Heart left ventricle (tissue), 16 donors: ENCODE measurements at regions not wholly inside any gene's neighbourhood (a gene's known extent, or its start where the extent isn't known, plus 50 kb on each side); places are given as distances from the start of the nearest gene placed in this dataset.

Experiments
- ATAC-seq, 4 donors: fragments of 200-7000 bp; cut with Tn5 transposase; one replicate each; pipeline ENCODE4 v1.9.1; 2020 to 2022; ENCODE audit warnings: moderate library complexity in 4 of 4, mild to moderate bottlenecking in 3 of 4, moderate number of reproducible peaks in 1 of 4
- DNase-seq, 5 donors: peaks; one replicate each; pipeline ENCODE4 v3.0.0-alpha.2; 2020
- H3K27ac ChIP-seq, 12 donors: fragments of 200-600 bp; sonication (generic) in 4 of 12; one replicate each; pipeline versions ENCODE4 v1.5.0 to v1.8.0; 2016 to 2022; ENCODE audit warnings: mild to moderate bottlenecking in 2 of 12
- H3K27me3 ChIP-seq, 9 donors: fragments of 200-600 bp; sonication (generic) in 2 of 9; one replicate each; pipeline versions ENCODE4 v1.5.1 to v1.8.0; 2016 to 2022; ENCODE audit warnings: mild to moderate bottlenecking in 3 of 9
- H3K36me3 ChIP-seq, 9 donors: fragments of 200-600 bp; sonication (generic) in 2 of 9; one replicate each; pipeline versions ENCODE4 v1.5.0 to v1.8.0; 2018 to 2022; ENCODE audit warnings: mild to moderate bottlenecking in 2 of 9
- H3K4me1 ChIP-seq, 12 donors: fragments of 200-600 bp; sonication (generic) in 4 of 12; one replicate each; pipeline versions ENCODE4 v1.5.0 to v1.8.0; 2016 to 2022; ENCODE audit warnings: mild to moderate bottlenecking in 3 of 12
- H3K4me3 ChIP-seq, 12 donors: fragments of 200-600 bp; sonication (generic) in 4 of 12; one replicate each; pipeline versions ENCODE4 v1.5.0 to v1.8.0; 2017 to 2022; ENCODE audit warnings: mild to moderate bottlenecking in 9 of 12, moderate library complexity in 4 of 12
- H3K9me3 ChIP-seq, 12 donors: fragments of 200-600 bp; sonication (generic) in 4 of 12; one replicate each; pipeline versions ENCODE4 v1.5.0 to v1.8.0; 2016 to 2022; ENCODE audit warnings: mild to moderate bottlenecking in 1 of 12
- POLR2A ChIP-seq, 2 donors: fragments of 450-650 bp; IDR thresholded peaks; one replicate each; pipeline ENCODE4 v1.6.1; 2017; ENCODE audit warnings: antibody characterized with exemption in 2 of 2, mild to moderate bottlenecking in 2 of 2, moderate library complexity in 2 of 2
- WGBS, 4 donors: extraction: QIAGEN DNeasy Blood & Tissue Kit in 2 of 4; methylation state at CpG; one replicate each; pipeline versions ENCODE4 v1.1.5 to v1.1.7; 2013 to 2018; 5-methylcytosine and 5-hydroxymethylcytosine counted together
- intact Hi-C, 10 donors: fragments of 100-400 bp; cut with DNase I; formaldehyde crosslinking; loops; one replicate each; pipeline versions ENCODE4 v1.11.1 to v1.14.2; 2022
- TF ChIP-seq, protein P1 (sequence below), 12 donors: fragments of 200-600 bp; sonication (generic) in 4 of 12; IDR thresholded peaks; one replicate each; pipeline versions ENCODE4 v1.5.0 to v1.8.0; 2018 to 2022; ENCODE audit warnings: antibody characterized with exemption in 12 of 12, mild to moderate bottlenecking in 5 of 12
- donor health status: ischemic (EF 13 %, LVEDD 7.1; RV severe dilation, severe dysfunction).
- donor health status: healthy with polysubstance abuse.
- donor health status: DM: no; HTN: yes; CAD: no.
- donor health status: DM: no; HTN: no; CAD: no.
- donor health status: ischemic (EF 25% LVEDD 6.9; RV normal size, moderate dysfunction).
- donor health status: ischemic (EF 25% LVEDD 5.7; RV mildly dilated, moderate dysfunction).
- donor health status: healthy.
- donor health status: DM: yes; HTN: yes; CAD: no.
- donor health status: ischemic (EF 35%, LVEDD 5.7; RV mildly dilated, moderate dysfunction).
- donor health status: nonischemic (EF 11% LVEDD 7.7; RV severe dilation, severe dysfunction).
- donor health status: DM: yes; HTN: yes; CAD: no.
- donor health status: PGD.
- donor health status: ischemic (EF 29% LVEDD 5.4; RV normal size, mild dysfunction).
- donor health status: nonischemic (EF 23%, LVEDD 6.1; RV moderate dilation, normal function).

DNA sequence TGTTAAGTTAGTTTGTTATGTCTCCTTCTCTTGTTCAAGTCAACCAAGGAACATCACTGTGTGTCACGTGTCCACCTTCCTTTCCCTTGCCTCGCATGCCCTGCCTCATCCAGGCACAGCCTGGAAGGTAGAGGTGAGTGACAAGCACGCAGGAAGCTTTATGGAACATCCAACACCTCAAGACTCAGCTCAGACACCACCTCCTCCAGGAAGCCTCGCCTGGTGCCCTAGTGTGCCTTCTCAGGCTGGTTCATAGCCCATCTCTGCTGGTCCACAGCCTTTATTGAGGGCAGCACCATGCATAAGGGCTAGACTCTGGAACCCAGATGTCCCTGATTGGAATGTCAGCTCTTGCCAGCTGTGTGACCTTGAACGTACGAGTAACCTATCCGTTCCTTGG lies 224.3 kb downstream of the ANKRD60 start:
- H3K4me3 ChIP-seq, result no peak overlapping the region
- no peak for DNase-seq
- H3K9me3 ChIP-seq, result no peaks in the 10 kb centered on the region
- 71 to 87% (median 81%) methylated on average over 7 of the region's 7 CpGs for WGBS, 4 donors
- intact Hi-C loops, result no loop called here
- no peak for ATAC-seq
- no peak overlapping the region for H3K27ac ChIP-seq
- no peaks in the 10 kb centered on the region for H3K27me3 ChIP-seq
- TF ChIP-seq POLR2A (IDR thresholded peaks at IDR 0.05), result no peak
- TF ChIP-seq, protein P1, sequence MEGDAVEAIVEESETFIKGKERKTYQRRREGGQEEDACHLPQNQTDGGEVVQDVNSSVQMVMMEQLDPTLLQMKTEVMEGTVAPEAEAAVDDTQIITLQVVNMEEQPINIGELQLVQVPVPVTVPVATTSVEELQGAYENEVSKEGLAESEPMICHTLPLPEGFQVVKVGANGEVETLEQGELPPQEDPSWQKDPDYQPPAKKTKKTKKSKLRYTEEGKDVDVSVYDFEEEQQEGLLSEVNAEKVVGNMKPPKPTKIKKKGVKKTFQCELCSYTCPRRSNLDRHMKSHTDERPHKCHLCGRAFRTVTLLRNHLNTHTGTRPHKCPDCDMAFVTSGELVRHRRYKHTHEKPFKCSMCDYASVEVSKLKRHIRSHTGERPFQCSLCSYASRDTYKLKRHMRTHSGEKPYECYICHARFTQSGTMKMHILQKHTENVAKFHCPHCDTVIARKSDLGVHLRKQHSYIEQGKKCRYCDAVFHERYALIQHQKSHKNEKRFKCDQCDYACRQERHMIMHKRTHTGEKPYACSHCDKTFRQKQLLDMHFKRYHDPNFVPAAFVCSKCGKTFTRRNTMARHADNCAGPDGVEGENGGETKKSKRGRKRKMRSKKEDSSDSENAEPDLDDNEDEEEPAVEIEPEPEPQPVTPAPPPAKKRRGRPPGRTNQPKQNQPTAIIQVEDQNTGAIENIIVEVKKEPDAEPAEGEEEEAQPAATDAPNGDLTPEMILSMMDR (IDR thresholded peaks at IDR 0.05), result no peak
- H3K4me1 ChIP-seq, result peaks cover 0 to 31% (median 13%) of the 10 kb centered on the region in 12 donors
- no peaks in the 10 kb centered on the region for H3K36me3 ChIP-seq

DNA sequence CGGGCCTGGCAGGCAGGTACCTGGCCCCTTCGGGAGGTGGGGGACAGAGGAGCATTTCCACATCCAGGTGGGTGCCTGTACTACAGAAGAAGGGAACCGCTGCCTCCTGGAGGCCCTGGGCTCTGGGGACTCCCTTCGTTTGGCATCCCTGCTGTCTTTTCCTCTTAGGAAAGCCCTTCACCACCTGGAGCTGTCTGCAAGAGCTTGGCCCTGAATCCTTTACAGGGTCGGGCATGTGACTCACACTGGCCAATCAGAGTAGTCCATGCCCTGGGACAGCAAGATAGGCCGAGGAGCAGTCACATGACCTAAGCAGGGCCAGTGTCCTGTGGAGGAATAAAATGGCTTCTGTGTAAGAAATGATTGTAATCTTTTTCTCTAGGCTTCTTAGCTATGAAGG lies 224.9 kb downstream of the ANKRD60 start:
- TF ChIP-seq, protein P1 (IDR thresholded peaks at IDR 0.05), result no peak
- no peak for TF ChIP-seq POLR2A (IDR thresholded peaks at IDR 0.05)
- DNase-seq (no peak), ATAC-seq (no peak)
- intact Hi-C loops, result no loop called here
- Histone ChIP-seq H3K4me1 (peaks cover 0 to 37% (median 17%) of the 10 kb centered on the region in 12 donors), H3K27ac (no peak overlapping the region), H3K27me3 (no peaks in the 10 kb centered on the region), H3K36me3 (no peaks in the 10 kb centered on the region), H3K4me3 (no peak overlapping the region), H3K9me3 (no peaks in the 10 kb centered on the region)
- 89 to 96% (median 94%) methylated on average over 5 to 6 of the region's 6 CpGs for WGBS, 4 donors

DNA sequence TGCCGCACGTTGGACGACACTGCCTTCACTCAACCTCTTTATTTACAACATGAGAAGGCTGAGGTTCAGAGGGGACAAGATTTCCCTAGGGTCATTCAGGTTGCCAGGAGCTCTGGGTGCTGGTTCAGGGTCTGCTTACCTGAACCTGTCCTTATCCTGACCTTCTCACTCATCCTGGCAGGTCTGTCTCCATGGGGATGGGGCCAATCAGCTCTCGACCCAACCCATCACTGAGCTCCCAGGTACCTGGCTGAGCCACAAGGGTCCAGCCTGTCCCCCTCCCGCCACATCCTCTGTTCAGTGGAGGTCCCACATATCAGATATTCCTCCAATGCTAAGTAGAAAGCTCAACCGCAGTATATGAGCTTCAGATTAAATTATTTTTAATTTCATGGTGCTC lies 225.6 kb downstream of the ANKRD60 start:
- TF ChIP-seq POLR2A (IDR thresholded peaks at IDR 0.05), result no peak
- TF ChIP-seq, protein P1 (IDR thresholded peaks at IDR 0.05), result no peak
- WGBS, 4 donors, result 93 to 97% (median 95%) methylated on average over 6 of the region's 6 CpGs
- H3K4me3 ChIP-seq, result no peak overlapping the region
- ATAC-seq (no peak), DNase-seq (no peak)
- H3K4me1 ChIP-seq, result peaks cover 0 to 40% (median 18%) of the 10 kb centered on the region in 12 donors
- H3K36me3 ChIP-seq, result no peaks in the 10 kb centered on the region
- no peaks in the 10 kb centered on the region for H3K9me3 ChIP-seq
- no peaks in the 10 kb centered on the region for H3K27me3 ChIP-seq
- no peak overlapping the region for H3K27ac ChIP-seq
- intact Hi-C loops, result no loop called here

DNA sequence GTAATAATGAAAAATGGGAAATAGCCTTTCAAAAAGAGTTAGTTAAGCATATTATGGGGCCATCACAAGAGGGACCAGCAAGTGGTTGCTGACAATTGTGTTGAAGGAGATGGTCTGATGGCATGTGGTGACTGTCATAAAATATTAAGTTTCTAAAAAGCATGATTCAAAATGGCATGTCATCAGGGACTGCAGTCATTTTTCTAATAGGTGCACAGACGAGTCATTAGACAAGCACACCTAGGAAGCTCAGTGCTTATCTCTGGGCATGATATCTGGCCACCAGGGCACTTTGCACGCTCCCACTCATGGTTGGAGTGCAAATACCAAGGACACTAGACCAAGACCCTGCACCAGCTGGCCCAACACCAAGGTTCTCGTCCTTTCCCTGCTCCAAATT lies 226.5 kb downstream of the ANKRD60 start:
- H3K27ac ChIP-seq, result no peak overlapping the region
- no peaks in the 10 kb centered on the region for H3K9me3 ChIP-seq
- intact Hi-C loops, result no loop called here
- DNase-seq (no peak), ATAC-seq (no peak)
- TF ChIP-seq, protein P1 (IDR thresholded peaks at IDR 0.05), result no peak
- no peak for TF ChIP-seq POLR2A (IDR thresholded peaks at IDR 0.05)
- H3K4me3 ChIP-seq, result no peak overlapping the region
- H3K36me3 ChIP-seq, result no peaks in the 10 kb centered on the region
- no peaks in the 10 kb centered on the region for H3K27me3 ChIP-seq
- WGBS, 4 donors, result 80 to 85% (median 83%) methylated on average over 3 of the region's 3 CpGs
- peaks cover 0 to 45% (median 18%) of the 10 kb centered on the region in 12 donors for H3K4me1 ChIP-seq
